Stomach (tissue), 8 donors: ENCODE measurements at regions not wholly inside any gene's neighbourhood (a gene's known extent, or its start where the extent isn't known, plus 50 kb on each side); places are given as distances from the start of the nearest gene placed in this dataset.

ENCODE experiments used
- DNase-seq, 2 donors: peaks; one replicate each; pipeline versions ENCODE4 v3.0.0 to v3.0.0-alpha.2; 2013 to 2019
- H3K27ac ChIP-seq, 5 donors: fragments of 200-600 bp in 4 of 5; sonication (generic) in 4 of 5; one replicate each; pipeline ENCODE4 v1.5.1; 2013 to 2019; ENCODE audit warnings: mild to moderate bottlenecking in 1 of 5, moderate library complexity in 1 of 5
- H3K27me3 ChIP-seq, 3 donors: fragments of 200-600 bp; sonication (generic); one replicate each; pipeline ENCODE4 v1.5.1; 2017 to 2019; ENCODE audit warnings: mixed run types in 1 of 3
- H3K36me3 ChIP-seq, 4 donors: fragments of 200-600 bp; sonication (generic); 1 replicate in 3 of 4; 2 replicates in 1 of 4; pipeline ENCODE4 v1.5.1; 2016 to 2019
- H3K4me1 ChIP-seq, 4 donors: fragments of 200-600 bp; sonication (generic); one replicate each; pipeline ENCODE4 v1.5.1; 2016 to 2019
- H3K4me3 ChIP-seq, 4 donors: fragments of 200-600 bp; sonication (generic) in 3 of 4; one replicate each; pipeline ENCODE4 v1.5.1; 2016 to 2019; ENCODE audit warnings: mild to moderate bottlenecking in 1 of 4
- H3K9me3 ChIP-seq, 4 donors: fragments of 200-600 bp; sonication (generic); one replicate each; pipeline ENCODE4 v1.5.1; 2016 to 2019
- EP300 ChIP-seq: sonication (generic); formaldehyde crosslinking; IDR thresholded peaks from one replicate; pipeline ENCODE4 v1.6.1; 2017; ENCODE audit warnings: antibody characterized with exemption
- POLR2A ChIP-seq, 4 donors: fragments of 450-650 bp; IDR thresholded peaks; one replicate each; pipeline ENCODE4 v1.6.1; 2016; ENCODE audit warnings: antibody characterized with exemption in 4 of 4, control low read depth in 2 of 4, mild to moderate bottlenecking in 1 of 4, moderate library complexity in 1 of 4
- POLR2AphosphoS5 ChIP-seq, 3 donors: sonication (generic); formaldehyde crosslinking; IDR thresholded peaks; one replicate each; pipeline ENCODE4 v1.6.1; 2016; ENCODE audit warnings: antibody characterized with exemption in 3 of 3
- WGBS, 5 donors: extraction: QIAGEN DNeasy Blood & Tissue Kit in 3 of 5; methylation state at CpG; one replicate each; pipeline versions ENCODE4 v1.1.5 to v1.1.7; 2013 to 2018; 5-methylcytosine and 5-hydroxymethylcytosine counted together
- intact Hi-C: fragments of 100-400 bp; cut with DNase I; formaldehyde crosslinking; loops from one replicate; pipeline ENCODE4 v1.15.1; 2023; ENCODE audit warnings: low total_unique reads
- TF ChIP-seq, protein P1 (sequence below), 7 experiments: fragments of 450-650 bp in 4 of 7; fragments of 200-600 bp in 3 of 7; sonication (generic) in 3 of 7; IDR thresholded peaks; one replicate each; pipeline ENCODE4 v1.5.1; 2016 to 2019; ENCODE audit warnings: antibody characterized with exemption in 7 of 7, control low read depth in 2 of 7, mild to moderate bottlenecking in 1 of 7
- donor health status: healthy with polysubstance abuse.
- donor health status: Bipolar disorder and iron deficiency.
- donor health status: healthy.

DNA sequence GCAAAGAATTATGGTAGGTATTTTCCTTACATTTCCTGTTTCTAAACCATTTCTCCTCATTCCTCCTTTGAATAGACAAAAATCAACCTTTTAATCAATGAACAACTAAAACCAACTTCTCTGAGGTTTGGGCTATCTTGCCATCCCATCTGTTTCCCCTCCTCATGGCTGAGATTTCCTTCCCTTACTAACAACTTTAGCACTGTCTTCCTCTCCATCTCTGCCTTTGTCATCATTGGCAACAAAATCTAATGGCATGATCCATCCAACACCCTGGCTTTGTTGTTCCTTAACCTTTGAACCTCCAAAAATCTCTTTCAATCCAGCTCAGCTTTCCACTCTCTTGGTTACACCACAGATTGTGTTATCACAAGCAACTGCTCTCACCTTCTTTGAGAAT, 95.3 kb upstream of the FAM136A start:
- H3K27ac ChIP-seq: no peak overlapping the region
- no peaks in the 10 kb centered on the region for H3K4me1 ChIP-seq
- intact Hi-C loops: no loop called here
- H3K27me3 ChIP-seq: peaks cover 0 to 23% (median 0%) of the 10 kb centered on the region in 3 donors
- no peaks in the 10 kb centered on the region for H3K36me3 ChIP-seq
- H3K9me3 ChIP-seq: peaks cover 0 to 9% (median 3%) of the 10 kb centered on the region in 4 donors
- H3K4me3 ChIP-seq: no peak overlapping the region
- no peak for DNase-seq
- TF ChIP-seq POLR2AphosphoS5 (IDR thresholded peaks at IDR 0.05): no peak
- no peak for TF ChIP-seq POLR2A (IDR thresholded peaks at IDR 0.05)
- TF ChIP-seq EP300: no peak
- TF ChIP-seq, protein P1, sequence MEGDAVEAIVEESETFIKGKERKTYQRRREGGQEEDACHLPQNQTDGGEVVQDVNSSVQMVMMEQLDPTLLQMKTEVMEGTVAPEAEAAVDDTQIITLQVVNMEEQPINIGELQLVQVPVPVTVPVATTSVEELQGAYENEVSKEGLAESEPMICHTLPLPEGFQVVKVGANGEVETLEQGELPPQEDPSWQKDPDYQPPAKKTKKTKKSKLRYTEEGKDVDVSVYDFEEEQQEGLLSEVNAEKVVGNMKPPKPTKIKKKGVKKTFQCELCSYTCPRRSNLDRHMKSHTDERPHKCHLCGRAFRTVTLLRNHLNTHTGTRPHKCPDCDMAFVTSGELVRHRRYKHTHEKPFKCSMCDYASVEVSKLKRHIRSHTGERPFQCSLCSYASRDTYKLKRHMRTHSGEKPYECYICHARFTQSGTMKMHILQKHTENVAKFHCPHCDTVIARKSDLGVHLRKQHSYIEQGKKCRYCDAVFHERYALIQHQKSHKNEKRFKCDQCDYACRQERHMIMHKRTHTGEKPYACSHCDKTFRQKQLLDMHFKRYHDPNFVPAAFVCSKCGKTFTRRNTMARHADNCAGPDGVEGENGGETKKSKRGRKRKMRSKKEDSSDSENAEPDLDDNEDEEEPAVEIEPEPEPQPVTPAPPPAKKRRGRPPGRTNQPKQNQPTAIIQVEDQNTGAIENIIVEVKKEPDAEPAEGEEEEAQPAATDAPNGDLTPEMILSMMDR (IDR thresholded peaks at IDR 0.05): no peak

DNA sequence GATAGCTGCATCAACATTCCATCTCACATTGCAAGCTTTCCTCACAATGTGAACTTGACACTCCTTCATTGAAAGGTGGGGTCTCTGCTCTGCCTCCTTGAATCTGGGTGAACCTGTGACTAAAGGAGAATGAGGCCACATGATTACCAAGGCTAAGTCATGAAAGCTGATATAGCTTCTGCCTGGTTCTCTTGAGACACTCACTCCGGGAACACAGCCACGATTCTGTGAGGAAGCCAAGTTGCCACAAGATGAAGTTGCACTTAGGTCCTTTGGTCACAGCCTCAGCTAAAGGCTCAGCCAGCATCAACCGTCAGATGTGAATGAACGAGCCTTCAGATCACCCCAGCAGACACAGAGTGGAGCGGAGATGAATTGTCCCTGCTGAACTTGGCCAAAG, 94.7 kb upstream of the FAM136A start:
- TF ChIP-seq POLR2A (IDR thresholded peaks at IDR 0.05) (no peak), POLR2AphosphoS5 (IDR thresholded peaks at IDR 0.05) (no peak), EP300 (no peak)
- TF ChIP-seq, protein P1 (IDR thresholded peaks at IDR 0.05): no peak
- Histone ChIP-seq H3K4me1 (no peaks in the 10 kb centered on the region), H3K9me3 (peaks cover 0 to 9% (median 3%) of the 10 kb centered on the region in 4 donors), H3K36me3 (no peaks in the 10 kb centered on the region), H3K27ac (no peak overlapping the region), H3K4me3 (no peak overlapping the region), H3K27me3 (peaks cover 0 to 23% (median 0%) of the 10 kb centered on the region in 3 donors)
- no peak for DNase-seq
- intact Hi-C loops: no loop called here
- WGBS, 5 donors: 59 to 75% (median 73%) methylated on average over 5 of the region's 5 CpGs

DNA sequence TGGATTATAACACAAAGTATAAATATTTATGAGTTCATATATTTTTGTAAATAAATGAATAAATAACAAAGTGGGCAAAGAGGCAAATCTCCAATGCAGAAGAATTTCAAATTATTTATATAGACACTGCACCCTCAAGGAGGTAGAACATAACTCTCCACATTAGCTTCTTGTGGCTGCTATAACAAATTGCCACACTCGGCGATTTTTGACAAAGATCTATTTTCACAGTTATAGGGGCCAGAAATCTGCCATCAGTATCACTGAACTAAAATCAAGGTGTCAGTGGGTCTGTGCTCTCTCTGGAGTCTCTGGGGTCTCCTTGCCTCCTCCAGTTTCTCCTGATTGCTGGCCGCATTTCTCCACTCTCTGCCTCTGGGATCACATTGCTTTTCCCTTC, 92.0 kb upstream of the FAM136A start:
- Histone ChIP-seq H3K27ac (no peak overlapping the region), H3K4me3 (no peak overlapping the region), H3K27me3 (peaks cover 0 to 17% (median 0%) of the 10 kb centered on the region in 3 donors), H3K4me1 (no peaks in the 10 kb centered on the region), H3K9me3 (peaks cover 0 to 9% (median 3%) of the 10 kb centered on the region in 4 donors), H3K36me3 (no peaks in the 10 kb centered on the region)
- TF ChIP-seq POLR2AphosphoS5 (IDR thresholded peaks at IDR 0.05) (no peak), EP300 (no peak), POLR2A (IDR thresholded peaks at IDR 0.05) (no peak)
- TF ChIP-seq, protein P1 (IDR thresholded peaks at IDR 0.05): no peak
- WGBS, 5 donors: 90 to 97% (median 94%) methylated on average over 3 of the region's 3 CpGs
- DNase-seq: no peak
- intact Hi-C loops: no loop called here

DNA sequence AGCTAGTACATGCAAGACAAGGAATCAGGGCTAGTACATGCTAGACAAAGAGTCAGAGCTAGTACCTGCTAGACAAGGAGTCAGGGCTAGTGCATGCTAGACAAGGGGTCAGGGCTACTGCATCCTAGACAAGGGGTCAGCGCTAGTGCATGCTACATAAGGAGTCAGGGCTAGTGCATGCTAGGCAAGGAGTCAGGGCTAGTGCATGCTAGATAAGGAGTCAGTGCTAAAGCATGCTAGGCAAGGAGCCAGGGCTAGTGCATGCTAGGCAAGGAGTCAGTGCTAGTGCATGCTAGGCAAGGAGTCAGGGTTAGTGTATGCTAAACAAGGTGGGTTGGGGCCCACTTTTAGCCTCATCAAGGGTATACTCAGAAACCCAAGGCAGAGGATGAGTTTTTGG, 90.1 kb upstream of the FAM136A start:
- no peak for DNase-seq
- H3K36me3 ChIP-seq: no peaks in the 10 kb centered on the region
- TF ChIP-seq EP300 (no peak), POLR2AphosphoS5 (IDR thresholded peaks at IDR 0.05) (no peak), POLR2A (IDR thresholded peaks at IDR 0.05) (no peak)
- TF ChIP-seq, protein P1 (IDR thresholded peaks at IDR 0.05): no peak
- 100% methylated on average over 1 of the region's 1 CpG for WGBS, 5 donors
- H3K9me3 ChIP-seq: peaks cover 0 to 9% (median 3%) of the 10 kb centered on the region in 4 donors
- no peak overlapping the region for H3K27ac ChIP-seq
- H3K4me1 ChIP-seq: no peaks in the 10 kb centered on the region
- H3K4me3 ChIP-seq: no peak overlapping the region
- intact Hi-C loops: no loop called here
- H3K27me3 ChIP-seq: no peaks in the 10 kb centered on the region
